ENCODE measurements at regions not wholly inside any gene's neighbourhood (a gene's known extent, or its start where the extent isn't known, plus 50 kb on each side); places are given as distances from the start of the nearest gene placed in this dataset.

- Histone ChIP-seq H3K79me1 (ENCODE audit: low read depth, low read length) (no peaks in the 10 kb centered on the region), H2AK5ac (ENCODE audit: low read depth, low read length) (no peak overlapping the region), H2BK120ac (replicated peaks; ENCODE audit: low read depth, low read length) (no peak overlapping the region), H3K4me1 (replicated peaks in 1 of 4; ENCODE audit: control insufficient read depth in 3 of 4, insufficient read depth in 4 of 4, low read length in 3 of 4) (peaks cover 0 to 8% (median 0%) of the 10 kb centered on the region in 4 experiments; a peak in 1 of 7 replicates), H4K5ac (ENCODE audit: insufficient read length, low read depth, low read length) (no peak overlapping the region), H3K4me3 (ENCODE audit: extremely low read depth in 1 of 4, insufficient read depth in 2 of 4, low read depth in 3 of 4, low read length in 4 of 4) (no peak overlapping the region), H2BK12ac (ENCODE audit: low read depth, low read length) (no peak overlapping the region), H3K23me2 (ENCODE audit: low read depth, low read length) (no peaks in the 10 kb centered on the region), H3K27ac (ENCODE audit: low read depth, low read length) (no peak overlapping the region), H3K56ac (replicated peaks; ENCODE audit: insufficient read length, low read depth, low read length) (no peak overlapping the region), H4K91ac (replicated peaks; ENCODE audit: insufficient read length, low read length) (no peak overlapping the region), H2BK20ac (ENCODE audit: low read length) (no peak overlapping the region), H3K27me3 (replicated peaks in 1 of 4; ENCODE audit: control insufficient read depth in 3 of 4, extremely low read depth in 1 of 4, insufficient read depth in 3 of 4, low read length in 3 of 4) (no peaks in the 10 kb centered on the region), H3K4me2 (ENCODE audit: insufficient read depth in 1 of 2, low read depth in 2 of 2, low read length in 2 of 2) (no peak overlapping the region), H3K4ac (replicated peaks; ENCODE audit: insufficient read length, low read depth, low read length) (no peak overlapping the region), H3K9ac (replicated peaks in 1 of 4; ENCODE audit: extremely low read depth in 1 of 4, low read depth in 3 of 4, low read length in 3 of 4) (no peak overlapping the region), H3K79me2 (ENCODE audit: control insufficient read depth in 1 of 2, insufficient read depth in 2 of 2, low read length in 2 of 2) (no peaks in the 10 kb centered on the region), H2BK5ac (ENCODE audit: low read depth, low read length) (no peak overlapping the region), H4K8ac (ENCODE audit: extremely low read depth, insufficient read depth, low read length) (no peak overlapping the region), H3K23ac (ENCODE audit: insufficient read length) (no peak overlapping the region), H3K18ac (ENCODE audit: extremely low read depth, low read length) (no peak overlapping the region), H3K9me3 (ENCODE audit: insufficient read depth in 2 of 2, low read depth in 1 of 2, low read length in 1 of 2) (no peaks in the 10 kb centered on the region), H2AFZ (ENCODE audit: low read length) (no peak overlapping the region), H3K14ac (ENCODE audit: insufficient read length) (no peak overlapping the region), H2BK15ac (ENCODE audit: low read length) (no peak overlapping the region), H4K20me1 (replicated peaks in 1 of 2; ENCODE audit: control insufficient read depth in 1 of 2, insufficient read depth in 2 of 2, low read length in 2 of 2) (no peaks in the 10 kb centered on the region), H3K36me3 (ENCODE audit: control insufficient read depth in 2 of 4, insufficient read depth in 4 of 4, low read length in 3 of 4) (no peaks in the 10 kb centered on the region)
- ChIA-PET POLR2A (ENCODE audit: partially characterized antibody) (no interaction called here), CTCF (ENCODE audit: partially characterized antibody) (no interaction called here)
- DNase-seq (ENCODE audit: low read depth in 1 of 2, low spot score in 2 of 2) (no peak), FAIRE-seq (no peak)
- TF ChIP-seq CHD7 (IDR thresholded peaks at IDR 0.05; ENCODE audit: insufficient replicate concordance, low read length) (no peak), KDM5A (IDR thresholded peaks at IDR 0.05; ENCODE audit: low read length) (no peak)
Measured at GRCh38 chr15:47437491-47437890, 279.8 kb upstream of the SEMA6D start.

All from H1 (cell line).